Natural killer cell (primary cell): ENCODE measurements at regions not wholly inside any gene's neighbourhood (a gene's known extent, or its start where the extent isn't known, plus 50 kb on each side); places are given as distances from the start of the nearest gene placed in this dataset.

Source experiments
- ATAC-seq, 3 donors: fragments of 150-1000 bp in 2 of 3; fragments of 200-7000 bp in 1 of 3; cut with Tn5 transposase; 1 replicate in 1 of 3; 2 replicates in 2 of 3; pipeline ENCODE4 v1.10.0; 2021; ENCODE audit warnings: mild to moderate bottlenecking in 2 of 3, moderate library complexity in 2 of 3
- DNase-seq, 2 donors: peaks; one replicate each; pipeline versions ENCODE4 v3.0.0 to v3.0.0-alpha.2; 2013 to 2021; ENCODE audit warnings: mixed read lengths in 1 of 2
- H3K27ac ChIP-seq: one replicate; pipeline ENCODE4 v1.5.1; 2013; ENCODE audit warnings: mild to moderate bottlenecking, low read length
- H3K27me3 ChIP-seq: one replicate; pipeline ENCODE4 v1.6.1; 2013; ENCODE audit warnings: low read length; ENCODE audit not compliant: control insufficient read depth, insufficient read depth
- H3K36me3 ChIP-seq: one replicate; pipeline ENCODE4 v1.6.1; 2013; ENCODE audit warnings: low read length; ENCODE audit not compliant: control insufficient read depth, insufficient read depth
- H3K4me1 ChIP-seq: one replicate; pipeline ENCODE4 v1.6.1; 2013; ENCODE audit warnings: low read length; ENCODE audit not compliant: control insufficient read depth, insufficient read depth
- H3K4me3 ChIP-seq: one replicate; pipeline ENCODE4 v1.5.1; 2013; ENCODE audit warnings: low read length
- H3K9me3 ChIP-seq: one replicate; pipeline ENCODE4 v1.6.1; 2013; ENCODE audit warnings: low read length; ENCODE audit not compliant: control insufficient read depth, insufficient read depth
- H3K27ac Mint-ChIP-seq, 2 donors: one replicate each; pipeline ENCODE4 v1.8.0; 2022; ENCODE audit warnings: mild to moderate bottlenecking in 2 of 2, mixed read lengths in 2 of 2, moderate library complexity in 1 of 2
- H3K27me3 Mint-ChIP-seq, 2 donors: one replicate each; pipeline ENCODE4 v1.8.0; 2022; ENCODE audit warnings: low read depth in 2 of 2, mixed read lengths in 2 of 2
- H3K36me3 Mint-ChIP-seq: one replicate; pipeline ENCODE4 v1.8.0; 2022; ENCODE audit warnings: mixed read lengths
- H3K4me1 Mint-ChIP-seq, 2 donors: one replicate each; pipeline ENCODE4 v1.8.0; 2022; ENCODE audit warnings: mixed read lengths in 2 of 2
- H3K4me3 Mint-ChIP-seq: one replicate; pipeline ENCODE4 v1.8.0; 2022; ENCODE audit warnings: mild to moderate bottlenecking, moderate library complexity, mixed read lengths
- H3K9me3 Mint-ChIP-seq, 2 donors: one replicate each; pipeline ENCODE4 v1.8.0; 2022; ENCODE audit warnings: mixed read lengths in 2 of 2
- CTCF ChIP-seq: fragments of 200-600 bp; IDR thresholded peaks from one replicate; pipeline ENCODE4 v1.8.0; 2022; ENCODE audit warnings: antibody characterized with exemption
- WGBS: methylation state at CpG from one replicate; pipeline ENCODE4 v1.1.7; 2013; ENCODE audit warnings: missing lambda C conversion rate; ENCODE audit not compliant: insufficient coverage; 5-methylcytosine and 5-hydroxymethylcytosine counted together
- intact Hi-C: fragments of 100-400 bp; cut with micrococcal nuclease; formaldehyde crosslinking; loops from one replicate; pipeline ENCODE4 v1.14.2; 2022

DNA sequence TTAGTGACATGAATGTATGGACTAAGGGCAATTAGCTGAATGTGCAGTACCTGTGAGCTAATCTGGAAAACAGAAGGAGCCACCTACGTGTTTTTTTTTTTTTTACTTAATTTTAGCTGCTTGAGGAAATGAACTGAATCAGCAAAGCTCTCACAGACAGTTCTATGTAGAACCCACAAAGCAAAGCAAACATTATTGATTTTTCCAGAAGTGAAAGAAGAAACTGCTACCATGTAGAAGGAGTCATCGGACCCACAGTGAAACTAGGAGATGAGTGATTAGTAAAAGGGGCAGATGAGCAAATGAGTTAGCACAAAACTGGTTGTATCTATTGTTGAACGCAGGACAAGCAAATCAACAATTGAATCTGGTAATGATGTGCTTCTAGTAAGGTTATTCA lies 94.1 kb upstream of the SLC7A1 start:
- DNase-seq, result no peak
- Mint-ChIP-seq H3K4me1 (no peaks in the 10 kb centered on the region), H3K9me3 (no peaks in the 10 kb centered on the region), H3K4me3 (no peak overlapping the region), H3K36me3 (no peaks in the 10 kb centered on the region), H3K27ac (no peak overlapping the region), H3K27me3 (peaks cover 14 to 26% of the 10 kb centered on the region in 2 donors)
- ATAC-seq, result no peak
- Histone ChIP-seq H3K4me1 (no peaks in the 10 kb centered on the region), H3K27me3 (no peaks in the 10 kb centered on the region), H3K9me3 (no peaks in the 10 kb centered on the region), H3K27ac (no peak overlapping the region), H3K36me3 (no peaks in the 10 kb centered on the region), H3K4me3 (no peak overlapping the region)
- intact Hi-C loops, result no loop called here
- no peak for TF ChIP-seq CTCF
- 55% methylated on average over 2 of the region's 3 CpGs for WGBS

GRCh38 chr13:29688193-29688592 lies 92.7 kb upstream of the SLC7A1 start:
- Mint-ChIP-seq H3K36me3 (no peaks in the 10 kb centered on the region), H3K27me3 (peaks cover 14 to 26% of the 10 kb centered on the region in 2 donors), H3K9me3 (no peaks in the 10 kb centered on the region), H3K27ac (no peak overlapping the region), H3K4me3 (no peak overlapping the region), H3K4me1 (no peaks in the 10 kb centered on the region)
- Histone ChIP-seq H3K9me3 (no peaks in the 10 kb centered on the region), H3K36me3 (no peaks in the 10 kb centered on the region), H3K27ac (no peak overlapping the region), H3K4me3 (no peak overlapping the region), H3K4me1 (no peaks in the 10 kb centered on the region), H3K27me3 (no peaks in the 10 kb centered on the region)
- DNase-seq (no peak), ATAC-seq (no peak)
- TF ChIP-seq CTCF, result no peak
- WGBS, result 75% methylated on average over 3 of the region's 3 CpGs
- intact Hi-C loops, result no loop called here

GRCh38 chr13:29684441-29684840 lies 89.0 kb upstream of the SLC7A1 start:
- WGBS, result no CpG with 5 or more reads among the region's 1 CpG
- TF ChIP-seq CTCF, result no peak
- Mint-ChIP-seq H3K4me3 (no peak overlapping the region), H3K4me1 (no peaks in the 10 kb centered on the region), H3K27me3 (peaks cover 17 to 30% of the 10 kb centered on the region in 2 donors), H3K27ac (no peak overlapping the region), H3K36me3 (no peaks in the 10 kb centered on the region), H3K9me3 (no peaks in the 10 kb centered on the region)
- no peaks in the 10 kb centered on the region for H3K27me3 ChIP-seq
- DNase-seq (no peak), ATAC-seq (no peak)
- H3K4me3 ChIP-seq, result no peak overlapping the region
- no peaks in the 10 kb centered on the region for H3K36me3 ChIP-seq
- intact Hi-C loops, result no loop called here
- H3K4me1 ChIP-seq, result no peaks in the 10 kb centered on the region
- H3K27ac ChIP-seq, result no peak overlapping the region
- no peaks in the 10 kb centered on the region for H3K9me3 ChIP-seq

DNA sequence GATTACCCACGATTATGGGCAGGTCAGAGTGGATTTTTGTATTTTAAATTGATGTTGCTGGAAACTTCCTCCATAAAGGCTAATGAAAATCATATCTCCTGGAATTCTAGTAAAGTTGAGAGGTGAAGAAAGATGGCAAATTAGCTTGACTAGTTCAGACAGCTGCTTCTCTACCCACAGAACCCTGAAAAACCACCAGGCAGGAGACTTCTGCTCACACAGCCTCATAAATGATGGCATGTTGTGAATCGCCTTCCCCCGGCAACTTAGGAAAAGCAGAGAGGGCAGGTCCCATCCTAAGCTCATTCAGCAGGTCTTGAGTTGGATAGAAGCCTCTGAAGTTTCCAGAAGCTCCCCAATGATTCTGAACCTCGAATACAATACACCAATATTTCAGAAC lies 87.6 kb upstream of the SLC7A1 start:
- H3K9me3 ChIP-seq, result no peaks in the 10 kb centered on the region
- Mint-ChIP-seq H3K9me3 (no peaks in the 10 kb centered on the region), H3K4me3 (no peak overlapping the region), H3K27ac (no peak overlapping the region), H3K36me3 (no peaks in the 10 kb centered on the region), H3K4me1 (no peaks in the 10 kb centered on the region), H3K27me3 (peaks cover 12 to 30% of the 10 kb centered on the region in 2 donors)
- no peaks in the 10 kb centered on the region for H3K27me3 ChIP-seq
- no peak overlapping the region for H3K4me3 ChIP-seq
- no peaks in the 10 kb centered on the region for H3K36me3 ChIP-seq
- DNase-seq, result no peak
- no peak for ATAC-seq
- no peak for TF ChIP-seq CTCF
- 79% methylated on average over 4 of the region's 4 CpGs for WGBS
- no peaks in the 10 kb centered on the region for H3K4me1 ChIP-seq
- H3K27ac ChIP-seq, result no peak overlapping the region
- intact Hi-C loops, result no loop called here
